H7 (cell line): ENCODE measurements at regions not wholly inside any gene's neighbourhood (a gene's known extent, or its start where the extent isn't known, plus 50 kb on each side); places are given as distances from the start of the nearest gene placed in this dataset.

Experiments used
- DNase-seq: peaks from one replicate; pipeline ENCODE4 v3.0.0; 2012
- H3K27me3 ChIP-seq: 2 replicates; pipeline ENCODE4 v1.6.0; 2011; ENCODE audit warnings: mild to moderate bottlenecking, low read length; ENCODE audit not compliant: control insufficient read depth, insufficient read depth
- H3K36me3 ChIP-seq: replicated peaks from 2 replicates; pipeline ENCODE4 v1.5.1; 2011; ENCODE audit warnings: low read length; ENCODE audit not compliant: control insufficient read depth, insufficient read depth
- H3K4me3 ChIP-seq: 2 replicates; pipeline ENCODE4 v1.5.1; 2011; ENCODE audit warnings: low read depth, mild to moderate bottlenecking, control low read depth, low read length, moderate library complexity; ENCODE audit not compliant: insufficient read depth

- Histone ChIP-seq H3K4me3 (no peak overlapping the region), H3K36me3 (no peaks in the 10 kb centered on the region), H3K27me3 (no peaks in the 10 kb centered on the region)
- DNase-seq = no peak
Measured at GRCh38 chr14:22333422-22334274, 255.4 kb downstream of the DAD1 start.

DNA sequence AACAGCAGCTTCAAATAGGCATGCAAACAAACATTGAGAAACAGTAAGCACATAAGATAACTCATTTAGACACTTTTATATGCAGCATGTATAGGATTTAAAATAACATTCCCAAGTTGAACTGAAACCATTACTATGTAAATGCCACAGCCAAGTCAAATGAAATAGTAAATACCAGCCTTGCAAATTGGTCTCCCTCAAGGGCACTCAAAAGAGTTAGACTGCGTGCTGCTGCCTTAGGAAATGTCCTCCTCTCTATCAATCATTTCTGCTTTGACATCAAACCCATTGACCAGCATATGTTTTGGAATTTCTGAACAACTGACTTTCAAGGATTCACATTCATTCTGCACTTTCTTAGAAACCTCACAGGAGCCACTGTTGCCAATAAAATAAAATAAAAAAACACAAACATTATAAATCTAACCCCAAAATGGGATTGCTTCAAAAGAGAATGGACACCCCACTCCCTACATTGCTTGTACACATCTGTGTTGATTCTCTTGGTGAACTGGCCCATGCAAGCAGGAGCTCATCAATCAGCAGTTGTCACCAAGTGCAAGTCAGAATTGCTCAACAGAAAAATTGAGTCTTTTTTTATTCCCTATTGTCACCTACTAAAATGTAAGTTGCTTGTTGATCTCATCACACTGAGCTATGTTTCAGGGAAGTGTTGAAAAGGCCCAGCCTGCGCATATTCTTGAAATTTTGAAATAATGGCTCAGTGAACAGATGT, 256.2 kb downstream of the DAD1 start:
- Histone ChIP-seq H3K27me3 (no peaks in the 10 kb centered on the region), H3K36me3 (no peaks in the 10 kb centered on the region), H3K4me3 (no peak overlapping the region)
- DNase-seq = no peak

DNA sequence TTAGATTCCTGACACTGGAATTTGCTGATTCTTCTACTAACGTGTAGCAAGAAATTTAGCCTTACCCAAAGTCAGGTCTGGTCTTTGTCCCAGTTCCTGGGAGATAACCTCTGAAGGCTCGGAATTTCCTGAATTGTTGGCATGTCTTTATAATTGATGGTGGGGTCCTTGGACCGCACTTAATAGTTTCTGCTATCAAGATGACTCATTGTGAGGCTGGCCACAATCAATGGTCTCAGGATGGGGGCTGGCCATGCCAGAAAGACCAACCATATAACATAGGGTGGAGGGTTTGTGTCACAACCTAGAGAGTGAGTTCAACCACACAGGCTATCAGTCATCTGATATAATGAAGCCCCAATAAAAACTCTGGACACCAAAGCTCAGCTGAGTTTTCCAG, 259.7 kb downstream of the DAD1 start:
- Histone ChIP-seq H3K27me3 (no peaks in the 10 kb centered on the region), H3K36me3 (no peaks in the 10 kb centered on the region), H3K4me3 (no peak overlapping the region)
- no peak for DNase-seq

GRCh38 chr14:22325676-22326400, 263.2 kb downstream of the DAD1 start:
- Histone ChIP-seq H3K4me3 (no peak overlapping the region), H3K36me3 (no peaks in the 10 kb centered on the region), H3K27me3 (no peaks in the 10 kb centered on the region)
- DNase-seq = no peak

DNA sequence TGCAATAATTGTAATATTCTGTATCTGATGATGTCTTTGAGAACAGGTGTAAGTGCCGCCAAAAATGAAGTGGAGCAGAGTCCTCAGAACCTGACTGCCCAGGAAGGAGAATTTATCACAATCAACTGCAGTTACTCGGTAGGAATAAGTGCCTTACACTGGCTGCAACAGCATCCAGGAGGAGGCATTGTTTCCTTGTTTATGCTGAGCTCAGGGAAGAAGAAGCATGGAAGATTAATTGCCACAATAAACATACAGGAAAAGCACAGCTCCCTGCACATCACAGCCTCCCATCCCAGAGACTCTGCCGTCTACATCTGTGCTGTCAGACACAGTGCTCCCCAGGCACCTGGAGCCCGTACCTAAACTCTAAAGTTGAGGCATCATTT, 268.7 kb downstream of the DAD1 start:
- Histone ChIP-seq H3K4me3 (no peak overlapping the region), H3K36me3 (no peaks in the 10 kb centered on the region), H3K27me3 (no peaks in the 10 kb centered on the region)
- DNase-seq = peak; percentile 13

DNA sequence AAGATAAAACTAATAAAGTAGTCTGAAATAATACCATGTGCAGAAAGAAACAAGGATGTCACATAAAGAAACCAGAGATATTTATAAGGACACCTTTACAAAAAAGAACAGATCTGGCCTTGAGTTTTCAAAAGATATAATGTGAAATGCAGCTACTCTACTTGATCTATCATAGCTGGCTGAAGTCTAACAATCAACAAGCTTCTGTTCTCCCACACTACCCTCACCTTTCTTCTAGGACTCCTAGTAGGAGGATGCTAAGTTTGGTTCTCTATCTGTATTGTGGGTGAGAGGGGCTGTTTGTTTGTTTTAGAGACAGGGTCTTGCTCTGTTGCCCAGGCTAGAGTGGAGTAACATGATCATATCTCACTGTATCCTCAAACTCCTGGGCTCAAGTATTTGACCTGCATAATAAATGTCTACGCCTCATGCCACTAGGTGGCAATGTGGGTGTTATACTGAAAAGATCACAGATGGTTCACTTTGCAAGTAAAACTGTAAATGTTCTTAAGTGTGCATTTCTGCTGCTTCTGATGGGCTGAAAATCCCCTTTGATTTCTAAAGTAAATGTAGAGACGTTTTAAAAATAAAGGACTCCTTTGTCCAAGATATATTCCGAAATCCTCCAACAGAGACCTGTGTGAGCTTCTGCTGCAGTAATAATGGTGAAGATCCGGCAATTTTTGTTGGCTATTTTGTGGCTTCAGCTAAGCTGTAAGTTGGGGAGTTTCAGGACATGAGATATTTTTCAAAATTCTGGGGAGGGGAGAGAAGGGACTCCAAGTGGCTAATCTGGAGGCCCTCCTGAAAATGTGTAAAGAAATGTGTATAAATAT, 269.3 kb downstream of the DAD1 start:
- Histone ChIP-seq H3K36me3 (no peaks in the 10 kb centered on the region), H3K27me3 (no peaks in the 10 kb centered on the region)
- DNase-seq = peak; percentile 38

GRCh38 chr14:22318951-22319350, 270.1 kb downstream of the DAD1 start:
- DNase-seq = no peak
- no peaks in the 10 kb centered on the region for H3K27me3 ChIP-seq
- no peaks in the 10 kb centered on the region for H3K36me3 ChIP-seq
- no peak overlapping the region for H3K4me3 ChIP-seq

More for the DNA sequence above, 269.3 kb downstream of the DAD1 start:
- H3K4me3 ChIP-seq = no peak overlapping the region

DNA sequence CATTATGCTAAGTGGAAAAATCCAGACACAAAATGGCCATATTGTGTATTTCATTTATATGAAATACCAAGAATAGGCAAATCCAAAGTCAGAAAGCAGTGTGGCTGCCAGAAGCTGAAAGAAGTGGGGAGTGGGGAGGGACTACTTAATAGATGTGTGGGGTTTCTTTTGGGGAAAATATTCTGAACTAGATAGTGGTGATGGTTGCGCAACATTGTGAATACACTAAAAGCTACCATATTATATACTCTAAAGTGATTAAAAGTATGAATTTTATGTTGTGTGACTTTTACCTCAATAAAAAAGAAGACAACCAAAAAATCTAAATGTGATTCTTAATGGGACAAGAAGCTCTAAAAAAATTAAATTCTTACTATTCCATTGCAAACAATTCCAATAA, 272.6 kb downstream of the DAD1 start:
- H3K36me3 ChIP-seq = no peaks in the 10 kb centered on the region
- DNase-seq = no peak
- H3K4me3 ChIP-seq = no peak overlapping the region
- H3K27me3 ChIP-seq = no peaks in the 10 kb centered on the region

GRCh38 chr14:22315336-22315735, 273.7 kb downstream of the DAD1 start:
- Histone ChIP-seq H3K36me3 (no peaks in the 10 kb centered on the region), H3K27me3 (no peaks in the 10 kb centered on the region), H3K4me3 (no peak overlapping the region)
- DNase-seq = no peak

- DNase-seq = peak; percentile 47
Measured at GRCh38 chr14:22314183-22314820, 274.7 kb downstream of the DAD1 start.

GRCh38 chr14:22313172-22313801, 275.7 kb downstream of the DAD1 start:
- no peak for DNase-seq
- no peaks in the 10 kb centered on the region for H3K36me3 ChIP-seq
- no peak overlapping the region for H3K4me3 ChIP-seq
- no peaks in the 10 kb centered on the region for H3K27me3 ChIP-seq

More at GRCh38 chr14:22314183-22314820, 274.7 kb downstream of the DAD1 start:
- no peak overlapping the region for H3K4me3 ChIP-seq
- H3K36me3 ChIP-seq = no peaks in the 10 kb centered on the region
- no peaks in the 10 kb centered on the region for H3K27me3 ChIP-seq

DNA sequence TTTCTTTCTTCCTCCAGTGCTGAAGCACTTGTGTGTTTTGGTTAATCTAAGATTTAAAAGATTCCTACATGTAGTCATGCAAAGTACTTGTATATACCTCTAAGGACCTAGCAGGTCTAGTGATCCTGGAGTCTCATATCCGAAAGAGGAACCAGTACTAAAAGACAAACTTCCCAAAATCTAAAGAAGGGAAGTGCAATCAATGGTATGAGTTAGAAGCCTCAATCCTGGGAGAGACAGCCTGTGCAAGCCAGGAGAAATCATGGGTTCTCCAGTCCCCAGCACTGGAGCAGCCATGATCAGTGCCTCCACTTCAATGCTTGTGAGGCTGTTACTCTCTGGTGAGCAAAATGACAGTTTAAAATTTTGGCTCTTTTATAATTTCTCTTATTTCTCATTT, 277.4 kb downstream of the DAD1 start:
- Histone ChIP-seq H3K27me3 (no peaks in the 10 kb centered on the region), H3K36me3 (no peaks in the 10 kb centered on the region), H3K4me3 (no peak overlapping the region)
- DNase-seq = no peak

DNA sequence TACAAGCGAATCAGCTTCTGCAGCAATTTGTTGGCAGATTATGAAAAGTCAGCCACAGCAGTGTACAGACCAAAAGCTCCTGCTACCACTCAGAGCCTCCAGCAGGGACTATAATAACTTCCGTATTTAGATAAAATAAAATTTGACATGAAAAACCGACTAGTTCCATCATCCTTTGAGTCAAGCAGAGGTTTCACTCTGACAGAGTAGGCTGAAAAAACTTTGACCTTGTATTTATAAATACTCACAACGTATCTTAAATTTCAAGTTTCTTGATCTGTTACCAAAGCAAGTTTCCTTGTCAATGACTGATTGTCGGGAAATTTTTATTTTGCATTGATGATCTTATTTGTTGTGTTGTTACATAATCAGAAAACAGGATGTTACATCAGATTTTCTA, 283.4 kb downstream of the DAD1 start:
- DNase-seq = no peak
- Histone ChIP-seq H3K4me3 (no peak overlapping the region), H3K27me3 (no peaks in the 10 kb centered on the region), H3K36me3 (no peaks in the 10 kb centered on the region)
